ENCODE measurements at regions not wholly inside any gene's neighbourhood (a gene's known extent, or its start where the extent isn't known, plus 50 kb on each side); places are given as distances from the start of the nearest gene placed in this dataset.
"Not testable (repeated sequence)": the region's sequence is repeated elsewhere in the genome, so short reads cannot be mapped to it uniquely, and the experiment has no call there.

DNA sequence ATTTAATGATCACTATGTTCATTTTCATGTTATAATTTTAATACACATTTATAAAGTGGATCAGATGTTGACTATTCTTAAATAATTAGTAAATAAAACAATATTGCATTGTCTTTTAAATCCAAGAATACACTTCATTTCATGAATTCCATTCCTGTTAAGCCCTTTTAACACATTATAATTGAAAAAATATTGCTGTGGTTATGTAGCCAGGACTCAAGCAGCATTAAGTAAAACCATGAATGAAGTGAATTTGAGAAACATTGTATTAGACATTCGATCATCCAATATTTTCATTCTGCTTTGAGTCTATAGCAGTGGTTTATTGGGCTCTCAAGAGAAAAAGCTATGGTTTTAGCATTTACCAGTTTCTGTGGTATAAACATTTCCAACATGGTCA lies 94.2 kb upstream of the RAPGEF2 start:
- DNase-seq: no peak

- no peak for DNase-seq
These were observed 93.4 kb upstream of the RAPGEF2 start for GRCh38 chr4:159009521-159009920.

DNA sequence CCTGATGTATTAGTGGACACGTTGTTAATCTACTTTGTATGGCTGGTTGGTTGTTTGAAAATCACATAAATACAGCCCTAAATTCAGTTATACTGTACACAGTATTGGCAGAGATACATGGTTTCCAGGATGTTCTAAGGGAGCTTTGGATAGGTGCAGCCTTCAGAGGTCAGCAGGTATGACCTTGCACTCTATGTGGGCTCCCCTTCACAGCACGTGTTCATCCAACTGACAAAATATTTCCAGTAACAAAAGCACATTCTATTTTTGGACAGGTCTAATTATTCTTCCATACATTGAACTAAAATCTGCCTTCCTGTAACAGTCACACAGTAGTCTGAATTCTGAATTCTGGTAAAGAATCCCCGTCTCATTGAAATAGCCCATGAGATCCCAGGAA lies 92.8 kb upstream of the RAPGEF2 start:
- no peak for DNase-seq

GRCh38 chr4:159010563-159011260 lies 92.2 kb upstream of the RAPGEF2 start:
- DNase-seq: no peak

DNA sequence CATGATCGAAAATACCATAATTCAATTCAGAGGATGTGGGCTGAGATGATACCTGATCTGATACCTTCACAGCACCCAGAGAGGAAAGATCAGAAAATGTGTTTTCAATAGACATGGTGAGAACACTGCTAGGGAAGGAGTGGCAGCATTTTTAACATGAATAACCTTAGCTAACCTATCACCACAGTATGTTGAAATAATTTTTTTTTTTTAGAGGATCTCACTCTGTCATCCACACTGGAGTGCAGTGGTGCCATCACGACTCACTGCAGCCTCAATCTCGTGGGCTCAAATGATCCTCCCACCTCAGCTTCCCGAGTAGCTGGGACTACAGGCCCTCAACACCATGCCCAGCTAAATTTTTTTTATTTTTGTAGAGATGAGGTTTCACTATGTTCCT lies 90.5 kb upstream of the RAPGEF2 start:
- DNase-seq: no peak

- no peak for DNase-seq
These were observed 89.2 kb upstream of the RAPGEF2 start for GRCh38 chr4:159013692-159014091.

DNA sequence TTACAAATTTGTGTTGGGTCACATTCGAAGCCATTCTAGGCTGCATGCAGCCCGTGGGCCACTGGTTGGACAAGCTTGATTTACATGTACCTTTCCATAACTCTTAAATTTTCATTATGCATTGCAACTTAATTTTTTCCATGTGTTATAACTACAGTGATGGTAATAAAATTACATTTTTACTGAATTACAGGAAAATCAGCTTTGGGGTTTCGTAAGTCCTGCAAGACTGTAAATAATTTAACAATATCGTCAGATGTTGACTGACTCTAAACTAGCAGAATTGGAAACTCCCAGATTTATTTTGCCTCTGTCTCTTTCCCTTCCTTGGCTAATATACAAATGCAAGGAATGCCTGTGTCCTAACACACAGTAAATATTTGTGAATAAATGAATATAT lies 88.0 kb upstream of the RAPGEF2 start:
- DNase-seq: no peak

DNA sequence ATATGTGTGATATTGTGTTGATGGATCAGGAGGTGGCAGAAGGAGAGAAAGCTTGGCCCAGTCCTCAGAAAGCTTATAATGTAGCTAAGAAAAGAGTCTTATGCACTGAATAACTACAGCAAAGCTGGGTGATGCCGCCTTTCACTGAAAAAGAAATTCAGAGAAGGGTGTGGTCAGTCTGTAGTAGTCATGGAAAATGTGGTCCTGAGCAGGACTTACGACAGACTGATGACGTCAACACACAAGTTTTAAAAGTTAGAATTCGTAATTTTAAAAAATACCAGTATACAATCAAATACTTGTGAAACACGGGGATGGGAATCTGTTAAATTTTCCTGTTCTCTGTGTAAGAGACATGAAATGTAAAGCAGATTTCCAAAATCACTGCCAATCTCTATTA lies 87.0 kb upstream of the RAPGEF2 start:
- no peak for DNase-seq

DNA sequence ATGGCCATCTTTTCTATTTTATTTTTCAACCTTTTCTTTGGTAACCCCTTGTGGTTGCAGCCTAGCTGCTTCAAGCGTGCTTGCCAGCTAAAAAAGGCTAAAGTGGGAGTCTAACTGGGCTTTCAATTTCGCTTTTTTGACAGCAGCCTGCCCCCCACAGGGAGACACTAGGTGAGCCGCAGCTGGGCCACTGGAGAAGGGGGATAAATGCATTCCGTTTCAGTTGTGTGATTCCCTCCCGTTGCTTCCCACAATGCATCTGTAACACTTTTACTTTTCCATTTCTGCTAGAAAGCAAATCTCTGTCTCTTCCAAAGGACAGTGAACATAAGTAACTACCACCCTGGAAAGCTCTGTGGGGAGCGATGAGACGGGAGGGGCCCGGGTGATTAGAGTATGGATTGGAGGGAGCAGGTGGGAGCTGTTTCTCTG lies 86.3 kb upstream of the RAPGEF2 start:
- DNase-seq: no peak

DNA sequence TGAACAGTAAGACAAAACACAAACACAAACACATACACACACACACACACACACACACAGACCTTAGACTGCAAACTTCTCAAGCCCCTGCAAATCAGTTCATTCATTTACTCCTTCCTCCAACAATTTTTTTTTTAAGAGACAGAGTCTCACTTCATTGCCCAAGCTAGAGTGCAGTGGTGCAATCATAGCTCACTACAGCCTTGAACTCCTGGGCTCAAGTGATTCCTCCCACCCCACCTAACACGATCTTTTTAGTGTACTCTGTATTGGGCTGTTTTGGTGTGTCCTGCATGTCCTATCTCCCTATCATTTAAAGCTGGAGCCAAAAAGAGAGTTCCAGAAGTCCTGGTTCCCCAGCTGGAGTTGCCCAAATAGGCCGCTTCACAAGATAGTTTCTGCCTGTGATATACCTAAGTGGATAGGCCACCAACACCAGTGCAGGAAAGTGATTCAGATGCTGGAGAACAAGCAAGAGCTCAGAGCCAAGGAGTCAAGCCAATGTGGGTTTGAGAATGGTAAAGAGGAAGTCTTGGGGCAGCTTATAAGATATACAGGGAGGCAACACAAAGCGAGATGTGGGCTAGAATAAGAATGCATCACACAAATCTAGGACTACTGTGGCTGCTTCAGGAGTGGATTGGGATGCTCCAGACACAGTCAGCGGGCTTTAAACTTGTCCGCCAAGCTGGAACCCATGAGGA lies 85.4 kb upstream of the RAPGEF2 start:
- peak in 1 of 2 donors; percentile 47 for DNase-seq

DNA sequence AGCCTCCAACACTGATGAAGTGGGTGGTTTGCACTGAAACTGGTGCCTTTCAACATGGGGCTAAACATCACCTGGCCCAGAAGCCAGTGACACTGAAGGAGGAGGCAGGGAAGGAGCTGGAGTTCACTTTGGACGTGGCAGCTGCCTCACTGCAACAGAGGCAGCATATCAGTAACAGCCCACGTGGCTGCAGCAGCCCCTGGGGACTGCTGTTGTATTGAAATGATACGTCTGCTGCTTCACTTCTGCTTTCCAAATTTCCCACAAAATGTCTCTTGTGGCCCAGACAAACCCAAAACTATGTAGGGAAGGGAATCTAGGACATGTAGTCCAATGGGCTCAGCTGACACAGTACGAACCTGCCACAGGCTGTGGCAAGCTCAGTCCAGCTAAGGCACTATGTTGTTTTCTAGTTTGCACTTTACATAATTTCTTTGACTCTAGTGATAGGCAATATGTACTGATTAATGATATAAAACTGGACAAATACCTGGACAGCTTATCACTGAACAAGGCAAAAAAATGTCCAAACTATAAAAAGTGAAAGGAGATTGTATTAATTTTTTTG lies 84.7 kb upstream of the RAPGEF2 start:
- no peak for DNase-seq

GRCh38 chr4:159019356-159019755 lies 83.5 kb upstream of the RAPGEF2 start:
- no peak for DNase-seq

DNA sequence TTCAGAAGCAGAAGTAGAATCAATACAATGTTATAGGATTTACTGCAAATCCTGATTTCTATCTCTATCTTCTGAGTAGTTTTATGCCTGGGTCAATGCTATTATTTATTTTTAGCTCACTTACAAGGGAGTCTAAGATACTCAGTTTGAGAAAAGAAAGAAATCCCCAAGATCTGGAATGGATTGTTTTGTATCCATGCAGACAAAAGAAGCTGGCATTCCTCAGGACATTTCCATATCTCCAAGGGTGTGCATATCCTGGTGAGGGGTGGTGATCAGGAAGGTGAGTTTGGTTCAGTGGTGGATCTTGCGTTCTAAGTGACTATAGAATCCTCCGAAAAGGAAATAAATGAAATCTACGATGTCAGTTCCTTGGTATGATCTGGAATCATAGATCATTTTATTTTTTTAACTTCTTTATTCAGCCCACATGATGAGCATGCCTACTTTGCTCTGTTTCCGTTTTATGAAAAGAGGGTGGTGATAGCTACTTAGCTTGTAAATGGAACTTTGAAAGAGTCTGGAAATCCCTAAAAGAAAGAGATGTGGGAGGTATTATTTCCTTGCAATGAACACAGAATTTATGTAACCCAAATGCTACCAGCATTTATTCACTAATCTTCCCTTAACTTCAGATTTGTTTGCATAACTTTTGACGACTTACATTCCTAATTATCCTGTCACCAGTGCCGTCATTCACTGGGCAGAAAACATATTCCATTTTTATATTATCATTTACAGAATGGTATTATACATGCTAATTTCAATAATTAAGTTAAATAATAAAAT lies 81.1 kb upstream of the RAPGEF2 start:
- no peak for DNase-seq

DNA sequence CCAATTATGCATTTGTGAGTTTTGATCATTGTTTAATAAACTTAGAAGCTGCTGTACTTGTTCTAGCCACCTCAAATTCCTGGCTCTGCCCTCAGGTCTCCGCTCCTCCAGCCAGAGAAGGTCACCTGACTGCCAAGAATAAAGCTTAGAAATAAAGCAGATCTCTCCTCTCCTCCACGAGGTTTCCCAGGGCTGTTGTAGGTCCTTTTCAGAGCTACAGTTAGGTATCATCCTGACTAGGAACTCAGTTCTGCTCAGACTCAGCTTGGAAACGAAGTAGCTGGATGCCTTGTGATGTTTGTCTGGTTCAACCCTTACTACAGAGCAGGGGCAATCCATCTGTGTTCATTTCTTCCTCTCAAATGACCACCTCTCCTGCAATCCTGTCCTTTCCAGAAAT lies 79.1 kb upstream of the RAPGEF2 start:
- no peak for DNase-seq

DNA sequence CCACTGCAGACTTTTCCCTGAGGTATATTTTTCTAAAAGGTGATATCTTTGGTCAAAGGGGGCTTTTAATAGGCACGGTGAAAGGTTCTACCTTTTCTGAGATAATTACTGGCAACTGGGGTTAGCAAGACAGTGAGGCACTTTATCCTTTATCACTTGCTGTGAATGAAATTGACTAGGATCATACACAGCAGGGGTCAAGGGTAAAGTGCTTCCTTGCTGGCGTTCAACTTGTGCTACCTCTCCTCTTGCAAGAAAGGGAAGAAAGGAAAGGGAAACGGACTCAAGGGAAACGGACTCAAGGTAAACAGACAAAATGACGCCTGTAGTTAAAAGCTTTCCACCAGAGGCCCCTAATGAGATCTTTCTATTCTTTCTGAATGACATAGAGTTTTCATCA lies 78.6 kb upstream of the RAPGEF2 start:
- DNase-seq: no peak

DNA sequence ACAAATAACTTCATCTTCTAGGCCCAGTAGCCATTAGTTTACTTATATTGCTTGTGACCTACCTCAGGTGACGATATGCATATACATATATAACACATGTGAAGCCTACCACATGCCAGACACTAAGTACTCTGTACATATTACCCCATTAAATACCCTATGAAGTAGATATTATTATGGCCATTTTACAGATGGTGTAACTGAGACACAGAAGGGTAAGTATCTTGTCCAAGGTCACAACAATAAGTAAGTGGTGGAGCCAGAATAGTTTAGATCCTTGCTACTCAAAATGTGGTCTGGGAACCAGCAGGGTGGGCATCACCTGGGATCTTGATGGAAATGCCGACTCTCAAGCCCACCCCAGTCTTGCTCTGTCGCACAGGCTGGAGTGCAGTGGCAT lies 78.1 kb upstream of the RAPGEF2 start:
- no peak for DNase-seq

- no peak for DNase-seq
These were observed 76.5 kb upstream of the RAPGEF2 start for GRCh38 chr4:159026329-159026728.

DNA sequence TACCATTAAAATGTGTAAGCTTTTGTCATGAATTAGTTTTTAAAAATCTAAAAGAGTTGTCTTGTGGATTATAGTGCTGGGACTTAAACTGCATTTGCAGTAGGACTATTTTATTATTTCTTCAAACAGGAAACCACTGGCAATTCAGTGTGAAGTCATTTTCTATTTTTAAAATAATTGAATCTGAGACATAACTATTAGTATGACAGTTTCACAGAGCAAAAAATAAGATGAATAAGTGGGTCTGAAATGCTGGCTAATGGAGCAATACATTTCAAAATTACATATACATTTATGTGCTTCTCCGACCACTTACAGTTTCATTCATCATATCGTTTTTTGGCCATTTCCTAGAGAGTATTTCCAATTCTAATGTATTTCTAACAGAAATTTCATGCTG lies 75.3 kb upstream of the RAPGEF2 start:
- peak in 1 of 2 donors; percentile 14 for DNase-seq

GRCh38 chr4:159029481-159029880 lies 73.4 kb upstream of the RAPGEF2 start:
- no peak for DNase-seq

GRCh38 chr4:159030297-159030696 lies 72.6 kb upstream of the RAPGEF2 start:
- not testable (repeated sequence) for DNase-seq

- no peak for DNase-seq
These were observed 67.3 kb upstream of the RAPGEF2 start for GRCh38 chr4:159035570-159035969.

GRCh38 chr4:159038536-159038935 lies 64.3 kb upstream of the RAPGEF2 start:
- DNase-seq: peak in 1 of 2 donors; percentile 18
